ENCODE measurements at regions not wholly inside any gene's neighbourhood (a gene's known extent, or its start where the extent isn't known, plus 50 kb on each side); places are given as distances from the start of the nearest gene placed in this dataset.
"Not testable (repeated sequence)": the region's sequence is repeated elsewhere in the genome, so short reads cannot be mapped to it uniquely, and the experiment has no call there.

GRCh38 chr3:22401499-22401898 is 650.5 kb upstream of the ZNF385D start:
- DNase-seq, result no peak

- DNase-seq, result no peak
These were observed 663.2 kb upstream of the ZNF385D start for GRCh38 chr3:22414239-22414638.

GRCh38 chr3:22416838-22417446 is 665.9 kb upstream of the ZNF385D start:
- DNase-seq, result not testable (repeated sequence)

- DNase-seq, result no peak
These were observed 668.3 kb upstream of the ZNF385D start for GRCh38 chr3:22419261-22419660.

- DNase-seq, result no peak
These were observed 670.6 kb upstream of the ZNF385D start for GRCh38 chr3:22421589-22421988.

GRCh38 chr3:22431334-22431733 is 680.3 kb upstream of the ZNF385D start:
- no peak for DNase-seq

- DNase-seq, result no peak
These were observed 688.6 kb upstream of the ZNF385D start for GRCh38 chr3:22439626-22440025.

GRCh38 chr3:22441711-22442110 is 690.7 kb upstream of the ZNF385D start:
- DNase-seq, result no peak

GRCh38 chr3:22443571-22444233 is 692.7 kb upstream of the ZNF385D start:
- no peak for DNase-seq

- not testable (repeated sequence) for DNase-seq
These were observed 694.3 kb upstream of the ZNF385D start for GRCh38 chr3:22445336-22445735.

GRCh38 chr3:22450786-22451400 is 699.9 kb upstream of the ZNF385D start:
- DNase-seq, result no peak

GRCh38 chr3:22451501-22451900 is 700.5 kb upstream of the ZNF385D start:
- no peak for DNase-seq

- DNase-seq, result no peak
These were observed 703.0 kb upstream of the ZNF385D start for GRCh38 chr3:22453906-22454535.

- no peak for DNase-seq
These were observed 719.0 kb upstream of the ZNF385D start for GRCh38 chr3:22469995-22470394.

- no peak for DNase-seq
These were observed 720.5 kb upstream of the ZNF385D start for GRCh38 chr3:22471557-22471956.

GRCh38 chr3:22474706-22475445 is 723.9 kb upstream of the ZNF385D start:
- no peak for DNase-seq

- DNase-seq, result no peak
These were observed 724.7 kb upstream of the ZNF385D start for GRCh38 chr3:22475665-22476240.

- no peak for DNase-seq
These were observed 726.0 kb upstream of the ZNF385D start for GRCh38 chr3:22476976-22477375.

GRCh38 chr3:22485954-22486353 is 717.2 kb upstream of the UBE2E2 start:
- no peak for DNase-seq

GRCh38 chr3:22490747-22491146 is 712.4 kb upstream of the UBE2E2 start:
- no peak for DNase-seq

GRCh38 chr3:22491344-22491743 is 711.8 kb upstream of the UBE2E2 start:
- DNase-seq, result no peak

GRCh38 chr3:22492342-22492741 is 710.8 kb upstream of the UBE2E2 start:
- DNase-seq, result no peak

- DNase-seq, result no peak
These were observed 707.9 kb upstream of the UBE2E2 start for GRCh38 chr3:22495241-22495640.
